ENCODE measurements at regions not wholly inside any gene's neighbourhood (a gene's known extent, or its start where the extent isn't known, plus 50 kb on each side); places are given as distances from the start of the nearest gene placed in this dataset.

GRCh38 chr10:117865945-117866344 is 180.8 kb downstream of the RAB11FIP2 start:
- intact Hi-C loops (cut with micrococcal nuclease; ENCODE audit: unreplicated experiment) = no loop called here
- POLR2A ChIA-PET = no interaction called here
- Histone ChIP-seq H3K4me3 (ENCODE audit: low read depth, low read length) (no peak overlapping the region), H3K4me1 (no peaks in the 10 kb centered on the region), H3K9me3 (no peaks in the 10 kb centered on the region), H3K36me3 (ENCODE audit: control insufficient read depth, insufficient read depth, low read length) (no peaks in the 10 kb centered on the region), H3K27me3 (replicated peaks; ENCODE audit: control insufficient read depth, insufficient read depth, low read length) (no peaks in the 10 kb centered on the region)
- no peak for TF ChIP-seq CTCF (IDR thresholded peaks at IDR 0.05; ENCODE audit: insufficient read depth in 1 of 2, low read depth in 1 of 2, low read length in 1 of 2, severe bottlenecking in 1 of 2, unreplicated experiment in 1 of 2)
- CTCF ChIA-PET = no interaction called here
- Mint-ChIP-seq H3K36me3 (ENCODE audit: insufficient read depth, unreplicated experiment) (no peaks in the 10 kb centered on the region), H3K27me3 (ENCODE audit: insufficient read depth, unreplicated experiment) (peaks cover 23% of the 10 kb centered on the region), H3K9me3 (ENCODE audit: unreplicated experiment) (no peaks in the 10 kb centered on the region), H3K27ac (ENCODE audit: unreplicated experiment) (no peak overlapping the region), H3K4me1 (ENCODE audit: low read depth, unreplicated experiment) (no peaks in the 10 kb centered on the region), H3K4me3 (ENCODE audit: unreplicated experiment) (no peak overlapping the region)
- no TSS peak for BruUV-seq (replicated peaks)
- DNase-seq = no peak

- H3K4me3 Mint-ChIP-seq (ENCODE audit: unreplicated experiment) = no peak overlapping the region
- CTCF ChIA-PET = no interaction called here
- no TSS peak for BruUV-seq (replicated peaks)
- Histone ChIP-seq H3K27me3 (replicated peaks; ENCODE audit: control insufficient read depth, insufficient read depth, low read length) (no peaks in the 10 kb centered on the region), H3K36me3 (ENCODE audit: control insufficient read depth, insufficient read depth, low read length) (no peaks in the 10 kb centered on the region), H3K4me1 (no peaks in the 10 kb centered on the region), H3K9me3 (no peaks in the 10 kb centered on the region), H3K4me3 (ENCODE audit: low read depth, low read length) (no peak overlapping the region)
- H3K27ac Mint-ChIP-seq (ENCODE audit: unreplicated experiment) = no peak overlapping the region
- H3K27me3 Mint-ChIP-seq (ENCODE audit: insufficient read depth, unreplicated experiment) = peaks cover 30% of the 10 kb centered on the region
- intact Hi-C loops (cut with micrococcal nuclease; ENCODE audit: unreplicated experiment) = no loop called here
- no peaks in the 10 kb centered on the region for H3K4me1 Mint-ChIP-seq (ENCODE audit: low read depth, unreplicated experiment)
- H3K9me3 Mint-ChIP-seq (ENCODE audit: unreplicated experiment) = no peaks in the 10 kb centered on the region
- no peaks in the 10 kb centered on the region for H3K36me3 Mint-ChIP-seq (ENCODE audit: insufficient read depth, unreplicated experiment)
- no peak for DNase-seq
- TF ChIP-seq CTCF (IDR thresholded peaks at IDR 0.05; ENCODE audit: insufficient read depth in 1 of 2, low read depth in 1 of 2, low read length in 1 of 2, severe bottlenecking in 1 of 2, unreplicated experiment in 1 of 2) = no peak
- POLR2A ChIA-PET = no interaction called here
Observed at GRCh38 chr10:117868151-117868550, 178.6 kb downstream of the RAB11FIP2 start.

- H3K9me3 ChIP-seq = no peaks in the 10 kb centered on the region
- POLR2A ChIA-PET = interaction anchor here (0.6 kb wide), 1 partner anchor 402 kb away, joined by 3 read pairs; no protein-coding TSS in a partner anchor
- Mint-ChIP-seq H3K36me3 (ENCODE audit: insufficient read depth, unreplicated experiment) (no peaks in the 10 kb centered on the region), H3K27me3 (ENCODE audit: insufficient read depth, unreplicated experiment) (peaks cover 6% of the 10 kb centered on the region), H3K4me3 (ENCODE audit: unreplicated experiment) (no peak overlapping the region), H3K27ac (ENCODE audit: unreplicated experiment) (no peak overlapping the region), H3K4me1 (ENCODE audit: low read depth, unreplicated experiment) (no peaks in the 10 kb centered on the region), H3K9me3 (ENCODE audit: unreplicated experiment) (no peaks in the 10 kb centered on the region)
- no peak for DNase-seq
- no peaks in the 10 kb centered on the region for H3K4me1 ChIP-seq
- no peaks in the 10 kb centered on the region for H3K27me3 ChIP-seq (replicated peaks; ENCODE audit: control insufficient read depth, insufficient read depth, low read length)
- H3K36me3 ChIP-seq (ENCODE audit: control insufficient read depth, insufficient read depth, low read length) = no peaks in the 10 kb centered on the region
- no peak overlapping the region for H3K4me3 ChIP-seq (ENCODE audit: low read depth, low read length)
- CTCF ChIA-PET = no interaction called here
- intact Hi-C loops (cut with micrococcal nuclease; ENCODE audit: unreplicated experiment) = no loop called here
- BruUV-seq (replicated peaks) = no TSS peak
- TF ChIP-seq CTCF (IDR thresholded peaks at IDR 0.05; ENCODE audit: insufficient read depth in 1 of 2, low read depth in 1 of 2, low read length in 1 of 2, severe bottlenecking in 1 of 2, unreplicated experiment in 1 of 2) = no peak
Observed at GRCh38 chr10:117875793-117876192, 170.9 kb downstream of the RAB11FIP2 start.

Measured in Caco-2 (cell line).